ENCODE measurements at regions not wholly inside any gene's neighbourhood (a gene's known extent, or its start where the extent isn't known, plus 50 kb on each side); places are given as distances from the start of the nearest gene placed in this dataset.

- Histone ChIP-seq H3K9ac (replicated peaks; ENCODE audit: extremely low read depth, insufficient read depth, low read length) (no peak overlapping the region), H4K20me1 (replicated peaks; ENCODE audit: control insufficient read depth, extremely low read depth, insufficient read depth, low read length) (no peaks in the 10 kb centered on the region), H3K27me3 (ENCODE audit: control insufficient read depth in 2 of 2, insufficient read depth in 2 of 2, low read length in 2 of 2) (peaks cover 0 to 1% of the 10 kb centered on the region in 2 experiments), H2AFZ (ENCODE audit: low read depth, low read length) (no peak overlapping the region), H3K9me1 (replicated peaks; ENCODE audit: control insufficient read depth, extremely low read depth, insufficient read depth, low read length) (no peaks in the 10 kb centered on the region), H3K9me3 (replicated peaks; ENCODE audit: control insufficient read depth, insufficient read depth, low read length) (no peaks in the 10 kb centered on the region), H3K4me1 (ENCODE audit: control insufficient read depth, extremely low read depth, insufficient read depth, low read length) (peaks cover 8% of the 10 kb centered on the region), H3K79me2 (ENCODE audit: control insufficient read depth, insufficient read depth, low read length) (no peaks in the 10 kb centered on the region), H3K4me3 (replicated peaks in 1 of 3; ENCODE audit: insufficient read depth in 1 of 3, low read depth in 1 of 3, low read length in 3 of 3) (no peak overlapping the region), H3K36me3 (ENCODE audit: control insufficient read depth in 2 of 2, extremely low read depth in 1 of 2, insufficient read depth in 2 of 2, low read length in 2 of 2) (no peaks in the 10 kb centered on the region), H3K4me2 (ENCODE audit: insufficient read depth, low read length) (no peak overlapping the region), H3K27ac (ENCODE audit: insufficient read depth, low read depth, low read length) (no peak overlapping the region)
- DNase-seq (ENCODE audit: low read depth, low spot score) (no peak), FAIRE-seq (peak; percentile 28)
- POLR2A ChIA-PET: no interaction called here
- dilution Hi-C loops (cut with MboI; ENCODE audit: extremely low pct_ligation_motif_present, low sequenced_read_pairs): no loop called here
- no peak for TF ChIP-seq GATA2 (IDR thresholded peaks at IDR 0.05; ENCODE audit: insufficient read depth, insufficient read length, low read depth, low read length)
- TF ChIP-seq, protein P1, sequence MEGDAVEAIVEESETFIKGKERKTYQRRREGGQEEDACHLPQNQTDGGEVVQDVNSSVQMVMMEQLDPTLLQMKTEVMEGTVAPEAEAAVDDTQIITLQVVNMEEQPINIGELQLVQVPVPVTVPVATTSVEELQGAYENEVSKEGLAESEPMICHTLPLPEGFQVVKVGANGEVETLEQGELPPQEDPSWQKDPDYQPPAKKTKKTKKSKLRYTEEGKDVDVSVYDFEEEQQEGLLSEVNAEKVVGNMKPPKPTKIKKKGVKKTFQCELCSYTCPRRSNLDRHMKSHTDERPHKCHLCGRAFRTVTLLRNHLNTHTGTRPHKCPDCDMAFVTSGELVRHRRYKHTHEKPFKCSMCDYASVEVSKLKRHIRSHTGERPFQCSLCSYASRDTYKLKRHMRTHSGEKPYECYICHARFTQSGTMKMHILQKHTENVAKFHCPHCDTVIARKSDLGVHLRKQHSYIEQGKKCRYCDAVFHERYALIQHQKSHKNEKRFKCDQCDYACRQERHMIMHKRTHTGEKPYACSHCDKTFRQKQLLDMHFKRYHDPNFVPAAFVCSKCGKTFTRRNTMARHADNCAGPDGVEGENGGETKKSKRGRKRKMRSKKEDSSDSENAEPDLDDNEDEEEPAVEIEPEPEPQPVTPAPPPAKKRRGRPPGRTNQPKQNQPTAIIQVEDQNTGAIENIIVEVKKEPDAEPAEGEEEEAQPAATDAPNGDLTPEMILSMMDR (IDR thresholded peaks at IDR 0.05; ENCODE audit: extremely low read depth in 1 of 2, insufficient read depth in 1 of 2, low read depth in 1 of 2, low read length in 2 of 2): no peak
- no peak for TF ChIP-seq MYC (IDR thresholded peaks at IDR 0.05; ENCODE audit: low read depth, low read length)
- TF ChIP-seq MAX (IDR thresholded peaks at IDR 0.05; ENCODE audit: insufficient read depth, insufficient read length): no peak
- no peak for TF ChIP-seq JUN (IDR thresholded peaks at IDR 0.05; ENCODE audit: borderline replicate concordance, insufficient read depth, insufficient read length, low read depth)
- no peak for TF ChIP-seq EZH2 (IDR thresholded peaks at IDR 0.05; ENCODE audit: borderline replicate concordance, low read depth, low read length, severe bottlenecking)
- no peak for TF ChIP-seq POLR2A (IDR thresholded peaks at IDR 0.05; ENCODE audit: low read depth, low read length)
- BruUV-seq (replicated peaks): no TSS peak
- CTCF ChIA-PET: interaction anchor here (0.5 to 11.8 kb wide), 9 partner anchors 18 to 1222 kb away, joined by 3 to 370 read pairs (median 4); no protein-coding TSS in a partner anchor
- intact Hi-C loops (cut with micrococcal nuclease): no loop called here
Observed at GRCh38 chr20:9981829-9982228, 53.0 kb upstream of the ANKEF1 start.

Measured in endothelial cell of umbilical vein (primary cell).